Mesendoderm (in vitro differentiated cells): ENCODE measurements at regions not wholly inside any gene's neighbourhood (a gene's known extent, or its start where the extent isn't known, plus 50 kb on each side); places are given as distances from the start of the nearest gene placed in this dataset.

Source experiments
- DNase-seq: peaks from one replicate; pipeline ENCODE4 v3.0.0; 2013
- H2AK5ac ChIP-seq: 2 replicates; pipeline ENCODE4 v1.6.1; 2013; ENCODE audit warnings: low read length, inconsistent platforms
- H2BK120ac ChIP-seq: 2 replicates; pipeline ENCODE4 v1.6.1; 2013; ENCODE audit warnings: low read depth, mild to moderate bottlenecking, low read length, moderate library complexity, mixed read lengths
- H2BK15ac ChIP-seq: replicated peaks from 2 replicates; pipeline ENCODE4 v1.6.1; 2013; ENCODE audit warnings: low read depth, mild to moderate bottlenecking, moderate library complexity
- H2BK5ac ChIP-seq: 2 replicates; pipeline ENCODE4 v1.6.1; 2013; ENCODE audit warnings: low read length, inconsistent platforms
- H3K18ac ChIP-seq: 2 replicates; pipeline ENCODE4 v1.6.1; 2013; ENCODE audit warnings: mild to moderate bottlenecking, low read length, mixed read lengths
- H3K23ac ChIP-seq: one replicate; pipeline ENCODE4 v1.6.1; 2013; ENCODE audit warnings: low read length
- H3K27ac ChIP-seq: 2 replicates; pipeline ENCODE4 v1.5.1; 2013; ENCODE audit warnings: low read depth, mild to moderate bottlenecking, inconsistent platforms, low read length, moderate library complexity
- H3K27me3 ChIP-seq: 2 replicates; pipeline ENCODE4 v1.6.1; 2013; ENCODE audit warnings: low read length, control low read depth, mild to moderate bottlenecking, inconsistent platforms; ENCODE audit not compliant: insufficient read depth, poor library complexity
- H3K36me3 ChIP-seq: 2 replicates; pipeline ENCODE4 v1.6.1; 2013; ENCODE audit warnings: low read length, inconsistent platforms; ENCODE audit not compliant: control insufficient read depth, insufficient read depth
- H3K4ac ChIP-seq: one replicate; pipeline ENCODE4 v1.6.1; 2013; ENCODE audit warnings: low read depth, mild to moderate bottlenecking, low read length, moderate library complexity
- H3K4me1 ChIP-seq: 2 replicates; pipeline ENCODE4 v1.6.1; 2013; ENCODE audit warnings: low read depth, low read length, inconsistent platforms; ENCODE audit not compliant: control insufficient read depth
- H3K4me2 ChIP-seq: 2 replicates; pipeline ENCODE4 v1.6.1; 2013; ENCODE audit warnings: low read length
- H3K4me3 ChIP-seq: 2 replicates; pipeline ENCODE4 v1.5.1; 2013; ENCODE audit warnings: mild to moderate bottlenecking, low read length
- H3K56ac ChIP-seq: one replicate; pipeline ENCODE4 v1.6.1; 2013; ENCODE audit warnings: low read length
- H3K79me1 ChIP-seq: 2 replicates; pipeline ENCODE4 v1.6.1; 2013; ENCODE audit warnings: low read length, inconsistent platforms
- H3K79me2 ChIP-seq: 2 replicates; pipeline ENCODE4 v1.6.1; 2013; ENCODE audit warnings: mild to moderate bottlenecking, low read length; ENCODE audit not compliant: control insufficient read depth, insufficient read depth
- H3K9ac ChIP-seq: 2 replicates; pipeline ENCODE4 v1.6.1; 2013; ENCODE audit warnings: low read length, inconsistent platforms
- H4K5ac ChIP-seq: one replicate; pipeline ENCODE4 v1.6.1; 2013; ENCODE audit warnings: low read length
- H4K8ac ChIP-seq: one replicate; pipeline ENCODE4 v1.6.1; 2013; ENCODE audit warnings: low read depth, mild to moderate bottlenecking, control low read depth, low read length, moderate library complexity
- WGBS: extraction: QIAGEN DNeasy Blood & Tissue Kit; methylation state at CpG from one replicate; pipeline ENCODE4 v1.1.7; 2013; ENCODE audit warnings: low lambda C conversion rate, missing lambda C conversion rate; ENCODE audit not compliant: insufficient coverage; ENCODE audit errors: extremely low coverage; 5-methylcytosine and 5-hydroxymethylcytosine counted together

DNA sequence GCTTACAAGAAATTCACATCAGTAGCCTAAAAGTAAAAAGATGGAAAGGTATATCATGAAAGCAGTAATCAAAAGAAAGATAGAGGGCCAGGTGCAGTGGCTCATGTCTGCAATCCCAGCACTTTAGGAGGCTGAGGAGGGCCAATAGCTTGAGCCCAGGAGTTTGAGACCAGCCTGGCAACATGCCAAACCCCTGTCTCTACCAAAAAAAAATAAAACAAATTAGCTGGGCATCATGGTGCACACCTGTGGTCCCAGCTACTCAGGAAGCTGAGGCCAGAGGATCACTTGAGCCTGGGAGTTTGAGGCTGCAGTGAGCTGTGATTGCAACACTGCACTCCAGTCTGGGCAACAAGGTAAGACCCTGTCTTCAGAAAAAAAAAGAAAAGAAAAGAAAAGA is 55.5 kb downstream of the GSPT2 start:
- Histone ChIP-seq H4K8ac (no peak overlapping the region), H3K56ac (no peak overlapping the region), H3K79me2 (peaks cover under 1% of the 10 kb centered on the region), H3K18ac (no peak overlapping the region), H3K23ac (no peak overlapping the region), H2BK120ac (no peak overlapping the region), H3K79me1 (no peaks in the 10 kb centered on the region), H4K5ac (no peak overlapping the region), H3K36me3 (no peaks in the 10 kb centered on the region), H3K27ac (no peak overlapping the region), H3K4me3 (no peak overlapping the region), H3K4me1 (no peaks in the 10 kb centered on the region), H3K4me2 (no peak overlapping the region), H3K27me3 (no peaks in the 10 kb centered on the region), H2BK15ac (no peak overlapping the region), H3K9ac (no peak overlapping the region), H2AK5ac (no peak overlapping the region), H2BK5ac (no peak overlapping the region), H3K4ac (no peak overlapping the region)
- no peak for DNase-seq

DNA sequence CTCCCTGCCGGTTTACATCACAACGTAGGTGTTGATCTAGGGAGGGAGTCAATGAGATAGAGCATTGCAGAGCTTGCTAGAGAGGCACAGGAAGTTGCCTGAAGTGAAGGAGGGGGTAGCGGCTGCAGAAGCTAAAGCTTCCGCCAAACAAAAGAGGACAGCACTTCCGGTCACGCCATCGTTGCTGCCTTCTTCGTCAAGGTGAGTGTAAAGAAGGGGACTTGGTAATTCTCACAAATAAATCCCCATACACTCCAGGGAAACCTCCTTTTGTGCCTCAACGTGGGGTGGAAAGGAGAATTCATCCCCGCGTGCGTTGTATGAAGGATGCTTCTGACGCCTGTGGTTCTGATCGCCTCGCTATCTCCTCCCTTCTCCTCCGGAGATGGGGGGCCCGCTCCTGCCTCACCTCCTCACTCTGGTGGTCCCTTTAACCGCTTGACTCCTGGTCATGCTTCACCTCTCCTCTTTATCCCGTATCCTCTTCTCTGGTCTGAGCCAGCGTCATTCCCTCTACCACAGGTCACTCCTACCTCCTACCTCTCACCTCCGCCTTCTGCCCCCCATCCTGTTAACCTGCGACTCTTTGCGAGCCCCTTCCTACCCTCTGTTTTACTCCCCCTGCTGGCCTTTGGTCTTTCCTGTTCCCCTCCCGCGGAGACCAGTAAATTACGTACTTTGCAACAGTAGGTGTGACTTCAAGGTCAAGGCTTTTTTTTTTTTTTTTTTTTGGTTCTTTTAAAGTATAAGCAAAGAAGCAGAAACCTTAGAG is 59.9 kb downstream of the GSPT2 start:
- peak; percentile 93 for DNase-seq
- peak overlapping the region; percentile 83 for H3K27ac ChIP-seq

DNA sequence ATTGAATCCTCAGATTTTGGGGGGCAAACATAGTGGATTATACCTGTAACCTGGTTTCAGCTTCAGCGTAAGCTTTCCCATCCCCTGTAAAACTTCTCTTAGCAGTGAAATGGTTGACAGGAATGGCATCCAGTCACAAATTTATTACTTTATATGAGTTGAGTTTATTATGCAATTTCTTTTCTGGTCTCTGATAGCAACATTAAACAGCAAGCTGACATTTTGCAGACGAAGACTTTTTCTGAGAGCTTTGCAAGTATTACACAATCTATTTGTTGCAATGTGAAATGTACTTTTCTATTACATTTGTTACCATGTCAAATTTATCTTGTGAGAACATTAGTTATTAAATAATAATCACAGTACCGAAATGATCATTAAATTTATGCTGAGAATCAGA is 60.6 kb downstream of the GSPT2 start:
- Histone ChIP-seq H2BK120ac (no peak overlapping the region), H4K5ac (no peak overlapping the region), H3K4ac (no peak overlapping the region), H3K56ac (peak overlapping the region; percentile 42), H3K79me1 (no peaks in the 10 kb centered on the region), H3K9ac (peak overlapping the region; percentile 57), H3K36me3 (no peaks in the 10 kb centered on the region), H4K8ac (no peak overlapping the region), H2BK5ac (no peak overlapping the region), H3K79me2 (peaks cover 16% of the 10 kb centered on the region), H3K18ac (no peak overlapping the region), H3K27me3 (no peaks in the 10 kb centered on the region), H3K4me2 (peak overlapping the region; percentile 48), H3K23ac (no peak overlapping the region), H3K4me3 (no peak overlapping the region), H3K4me1 (no peaks in the 10 kb centered on the region), H2AK5ac (no peak overlapping the region), H3K27ac (no peak overlapping the region), H2BK15ac (no peak overlapping the region)
- WGBS: no CpG with 5 or more reads among the region's 3 CpGs
- DNase-seq: no peak

More for the DNA sequence above, 59.9 kb downstream of the GSPT2 start:
- Histone ChIP-seq H3K4me3 (peak overlapping the region; percentile 58), H2BK120ac (no peak overlapping the region), H3K4me1 (no peaks in the 10 kb centered on the region), H3K79me1 (no peaks in the 10 kb centered on the region), H3K4me2 (peak overlapping the region; percentile 27), H2BK15ac (no peak overlapping the region), H3K79me2 (peaks cover 13% of the 10 kb centered on the region), H3K27me3 (no peaks in the 10 kb centered on the region), H2AK5ac (no peak overlapping the region), H3K9ac (peak overlapping the region; percentile 76), H3K36me3 (no peaks in the 10 kb centered on the region), H3K4ac (no peak overlapping the region), H3K18ac (peak overlapping the region; percentile 51), H2BK5ac (peak overlapping the region; percentile 43), H4K8ac (peak overlapping the region; percentile 57), H3K56ac (peak overlapping the region; percentile 88), H3K23ac (no peak overlapping the region), H4K5ac (peak overlapping the region; percentile 56)
- no CpG with 5 or more reads among the region's 26 CpGs for WGBS

DNA sequence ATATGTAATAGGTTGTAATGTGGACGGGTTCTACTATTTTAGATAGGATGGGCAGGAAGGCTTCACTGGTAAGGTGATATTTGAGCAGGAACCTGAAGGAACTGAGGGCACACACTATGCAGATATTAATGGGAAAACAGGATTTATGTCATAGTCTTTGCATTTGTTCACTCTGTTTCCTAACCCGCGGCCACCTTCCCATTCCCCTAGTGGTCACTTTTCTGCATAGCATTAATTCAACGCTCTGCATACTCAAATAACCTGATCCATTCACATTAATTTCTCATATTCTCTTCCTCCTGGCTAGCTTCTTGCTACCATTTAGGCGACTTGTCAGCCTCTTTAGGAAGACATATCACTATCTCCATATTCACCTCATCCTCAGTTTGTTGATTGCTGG is 61.5 kb downstream of the GSPT2 start:
- Histone ChIP-seq H3K18ac (no peak overlapping the region), H3K27me3 (no peaks in the 10 kb centered on the region), H3K36me3 (no peaks in the 10 kb centered on the region), H3K4me2 (no peak overlapping the region), H3K79me1 (no peaks in the 10 kb centered on the region), H3K9ac (no peak overlapping the region), H4K8ac (no peak overlapping the region), H3K23ac (no peak overlapping the region), H2BK5ac (no peak overlapping the region), H2AK5ac (no peak overlapping the region), H3K4ac (no peak overlapping the region), H3K4me3 (no peak overlapping the region), H3K56ac (no peak overlapping the region), H2BK15ac (no peak overlapping the region), H3K79me2 (peaks cover 16% of the 10 kb centered on the region), H3K4me1 (no peaks in the 10 kb centered on the region), H2BK120ac (no peak overlapping the region), H3K27ac (no peak overlapping the region), H4K5ac (no peak overlapping the region)
- peak; percentile 3 for DNase-seq
- 100% methylated on average over 1 of the region's 5 CpGs for WGBS

DNA sequence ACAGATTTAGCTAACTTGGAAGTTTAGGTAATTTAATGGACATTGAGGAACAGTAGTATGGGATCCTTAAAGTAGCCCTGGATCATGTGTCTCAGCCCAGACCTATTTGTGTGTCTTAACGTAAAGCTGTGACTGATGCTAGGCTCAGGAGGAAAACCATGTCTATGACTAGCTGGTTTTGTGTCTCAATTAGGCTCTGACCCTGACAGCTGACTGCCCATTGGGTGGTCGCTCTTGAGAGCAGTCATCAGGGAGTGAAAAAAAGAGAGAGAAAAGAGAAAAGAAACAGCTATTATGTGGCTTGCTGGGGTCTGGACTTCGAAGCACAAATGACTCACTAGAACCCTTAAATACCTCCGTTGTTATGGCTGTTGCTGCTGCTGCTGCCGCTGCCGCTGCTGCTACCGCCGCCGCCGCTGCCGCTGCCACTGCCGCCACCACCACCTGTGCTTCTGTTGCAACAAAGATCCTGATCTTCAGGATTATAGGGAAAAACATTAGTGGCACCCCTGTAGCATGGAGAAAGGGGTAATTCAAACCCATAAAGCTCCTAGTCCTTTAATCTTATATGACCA is 70.7 kb downstream of the GSPT2 start:
- H3K4me3 ChIP-seq: no peak overlapping the region
- H2AK5ac ChIP-seq: no peak overlapping the region
- H3K4me1 ChIP-seq: no peaks in the 10 kb centered on the region
- H2BK5ac ChIP-seq: no peak overlapping the region
- no CpG with 5 or more reads among the region's 12 CpGs for WGBS
- no peak overlapping the region for H3K27ac ChIP-seq
- no peak overlapping the region for H2BK15ac ChIP-seq
- no peak overlapping the region for H3K56ac ChIP-seq
- no peak overlapping the region for H4K8ac ChIP-seq
- peaks cover 28% of the 10 kb centered on the region for H3K79me2 ChIP-seq
- no peak overlapping the region for H3K4ac ChIP-seq
- H4K5ac ChIP-seq: no peak overlapping the region
- no peak overlapping the region for H3K18ac ChIP-seq
- no peak overlapping the region for H3K23ac ChIP-seq
- no peak overlapping the region for H3K9ac ChIP-seq
- H3K27me3 ChIP-seq: no peaks in the 10 kb centered on the region
- H3K4me2 ChIP-seq: no peak overlapping the region
- H3K36me3 ChIP-seq: no peaks in the 10 kb centered on the region
- H2BK120ac ChIP-seq: no peak overlapping the region
- DNase-seq: no peak
- H3K79me1 ChIP-seq: no peaks in the 10 kb centered on the region
